ENCODE measurements at regions not wholly inside any gene's neighbourhood (a gene's known extent, or its start where the extent isn't known, plus 50 kb on each side); places are given as distances from the start of the nearest gene placed in this dataset.

- TF ChIP-seq EZH2 (IDR thresholded peaks at IDR 0.05; ENCODE audit: borderline replicate concordance, low read depth, low read length, poor library complexity, severe bottlenecking) = no peak
- TF ChIP-seq CTCF (conservative IDR thresholded peaks at IDR 0.05; ENCODE audit: low read depth, low read length) = no peak
- Histone ChIP-seq H3K36me3 (ENCODE audit: insufficient read depth, low read length, poor library complexity, severe bottlenecking) (no peaks in the 10 kb centered on the region), H3K27ac (ENCODE audit: low read depth, low read length, poor library complexity, severe bottlenecking) (no peak overlapping the region), H3K4me3 (ENCODE audit: low read depth, low read length, poor library complexity, severe bottlenecking) (no peak overlapping the region), H3K9me3 (ENCODE audit: low read depth, low read length, poor library complexity, severe bottlenecking) (no peaks in the 10 kb centered on the region), H3K27me3 (replicated peaks; ENCODE audit: insufficient read depth, low read depth, low read length, poor library complexity) (no peaks in the 10 kb centered on the region), H3K4me1 (ENCODE audit: insufficient read depth, low read length, poor library complexity, severe bottlenecking) (no peaks in the 10 kb centered on the region)
- no TSS peak for BruUV-seq (replicated peaks)
- CTCF ChIA-PET = interaction anchor here (0.6 kb wide), 1 partner anchor 545 kb away, joined by 4 read pairs; no protein-coding TSS in a partner anchor
- intact Hi-C loops (cut with micrococcal nuclease; ENCODE audit: unreplicated experiment) = no loop called here
- no peak for DNase-seq (ENCODE audit: low spot score)
- POLR2A ChIA-PET (ENCODE audit: low non-redundant PET) = no interaction called here
Observed at GRCh38 chr6:130314271-130314670, 51.5 kb upstream of the TMEM200A start.

- intact Hi-C loops (cut with micrococcal nuclease; ENCODE audit: unreplicated experiment) = no loop called here
- no TSS peak for BruUV-seq (replicated peaks)
- ChIA-PET POLR2A (ENCODE audit: low non-redundant PET) (no interaction called here), CTCF (no interaction called here)
- H3K36me3 ChIP-seq (ENCODE audit: insufficient read depth, low read length, poor library complexity, severe bottlenecking) = no peaks in the 10 kb centered on the region
- no peaks in the 10 kb centered on the region for H3K27me3 ChIP-seq (replicated peaks; ENCODE audit: insufficient read depth, low read depth, low read length, poor library complexity)
- no peak overlapping the region for H3K4me3 ChIP-seq (ENCODE audit: low read depth, low read length, poor library complexity, severe bottlenecking)
- H3K4me1 ChIP-seq (ENCODE audit: insufficient read depth, low read length, poor library complexity, severe bottlenecking) = no peaks in the 10 kb centered on the region
- H3K9me3 ChIP-seq (ENCODE audit: low read depth, low read length, poor library complexity, severe bottlenecking) = no peaks in the 10 kb centered on the region
- no peak for DNase-seq (ENCODE audit: low spot score)
- no peak overlapping the region for H3K27ac ChIP-seq (ENCODE audit: low read depth, low read length, poor library complexity, severe bottlenecking)
- TF ChIP-seq CTCF (conservative IDR thresholded peaks at IDR 0.05; ENCODE audit: low read depth, low read length) (0 out of 2 replicates have a peak, but pooled peaks have one; percentile 16), EZH2 (IDR thresholded peaks at IDR 0.05; ENCODE audit: borderline replicate concordance, low read depth, low read length, poor library complexity, severe bottlenecking) (no peak)
Observed at GRCh38 chr6:130313206-130313605, 52.6 kb upstream of the TMEM200A start.

- BruUV-seq (replicated peaks) = no TSS peak
- Histone ChIP-seq H3K4me1 (ENCODE audit: insufficient read depth, low read length, poor library complexity, severe bottlenecking) (no peaks in the 10 kb centered on the region), H3K4me3 (ENCODE audit: low read depth, low read length, poor library complexity, severe bottlenecking) (no peak overlapping the region), H3K27ac (ENCODE audit: low read depth, low read length, poor library complexity, severe bottlenecking) (no peak overlapping the region), H3K9me3 (ENCODE audit: low read depth, low read length, poor library complexity, severe bottlenecking) (no peaks in the 10 kb centered on the region), H3K27me3 (replicated peaks; ENCODE audit: insufficient read depth, low read depth, low read length, poor library complexity) (no peaks in the 10 kb centered on the region), H3K36me3 (ENCODE audit: insufficient read depth, low read length, poor library complexity, severe bottlenecking) (no peaks in the 10 kb centered on the region)
- ChIA-PET POLR2A (ENCODE audit: low non-redundant PET) (no interaction called here), CTCF (no interaction called here)
- DNase-seq (ENCODE audit: low spot score) = no peak
- TF ChIP-seq CTCF (conservative IDR thresholded peaks at IDR 0.05; ENCODE audit: low read depth, low read length) = no peak
- no peak for TF ChIP-seq EZH2 (IDR thresholded peaks at IDR 0.05; ENCODE audit: borderline replicate concordance, low read depth, low read length, poor library complexity, severe bottlenecking)
- intact Hi-C loops (cut with micrococcal nuclease; ENCODE audit: unreplicated experiment) = no loop called here
Observed at GRCh38 chr6:130309028-130309427, 56.8 kb upstream of the TMEM200A start.

All from A673 (cell line).